Activated CD8-positive, alpha-beta memory T cell treated with anti-CD3 and anti-CD28 coated beads, Interleukin-2, amount 50 U/mL, for 48 hours (primary cell): ENCODE measurements at regions not wholly inside any gene's neighbourhood (a gene's known extent, or its start where the extent isn't known, plus 50 kb on each side); places are given as distances from the start of the nearest gene placed in this dataset.
"Not testable (repeated sequence)": the region's sequence is repeated elsewhere in the genome, so short reads cannot be mapped to it uniquely, and the experiment has no call there.

Experiments used
- DNase-seq: peaks from one replicate; pipeline ENCODE4 v3.0.0-alpha.2; 2020

DNA sequence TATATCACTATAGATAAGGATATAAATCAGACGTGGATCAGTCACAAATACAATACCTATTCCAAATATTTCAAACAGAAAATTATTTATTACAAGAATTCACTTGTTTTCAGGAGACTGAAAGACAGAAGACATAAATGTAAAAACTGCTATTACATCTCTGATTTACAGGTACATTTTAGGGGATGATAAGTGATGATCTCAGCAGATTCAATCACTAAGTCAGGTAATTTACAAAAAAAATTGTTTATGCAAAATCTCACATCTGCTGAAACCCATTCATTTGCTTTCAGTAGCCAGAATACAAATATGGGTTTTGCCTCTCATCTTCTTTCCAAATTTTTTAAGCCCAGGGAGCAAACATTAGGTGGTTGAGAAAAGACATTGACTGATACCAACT lies 1648.4 kb upstream of the RAG2 start:
- DNase-seq: no peak

DNA sequence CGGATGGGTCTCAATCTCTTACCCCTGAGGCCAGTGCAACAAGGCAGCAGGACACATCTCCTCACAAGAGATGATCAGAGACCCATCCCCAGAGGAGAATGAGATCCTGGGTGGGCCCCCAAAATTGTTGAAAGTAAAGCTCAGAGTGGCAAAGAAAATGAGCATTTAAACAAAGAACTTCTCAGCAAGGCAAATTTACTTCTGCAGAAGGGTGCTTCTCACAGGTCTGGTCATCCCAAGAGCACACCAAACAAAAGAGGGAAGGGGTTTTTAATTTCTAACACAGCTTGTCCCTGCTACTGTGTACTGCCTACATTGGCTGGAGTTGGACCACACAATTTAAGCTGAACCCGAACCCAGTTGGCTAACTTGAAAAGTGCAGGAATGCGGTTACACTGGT lies 1628.6 kb upstream of the RAG2 start:
- DNase-seq: no peak

DNA sequence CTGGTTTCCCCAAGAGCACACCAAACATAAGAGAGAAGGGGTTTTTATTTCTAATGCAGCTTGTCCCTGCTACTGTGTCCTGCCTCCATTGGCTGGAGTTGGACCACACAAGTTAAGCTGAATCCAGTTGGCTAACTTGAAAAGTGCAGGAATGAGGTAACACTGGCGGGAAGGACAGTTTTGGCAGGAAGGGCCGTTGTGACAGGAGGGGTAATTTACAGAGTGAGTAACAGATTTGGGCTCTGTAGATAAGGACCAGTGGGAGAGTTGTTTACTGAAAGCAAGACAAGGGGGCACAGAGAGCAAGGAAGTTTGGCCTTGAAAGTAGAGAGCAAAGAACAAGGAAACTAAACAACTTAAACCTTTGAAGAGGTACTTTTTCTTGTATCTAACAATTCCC lies 1623.3 kb upstream of the RAG2 start:
- DNase-seq: no peak

DNA sequence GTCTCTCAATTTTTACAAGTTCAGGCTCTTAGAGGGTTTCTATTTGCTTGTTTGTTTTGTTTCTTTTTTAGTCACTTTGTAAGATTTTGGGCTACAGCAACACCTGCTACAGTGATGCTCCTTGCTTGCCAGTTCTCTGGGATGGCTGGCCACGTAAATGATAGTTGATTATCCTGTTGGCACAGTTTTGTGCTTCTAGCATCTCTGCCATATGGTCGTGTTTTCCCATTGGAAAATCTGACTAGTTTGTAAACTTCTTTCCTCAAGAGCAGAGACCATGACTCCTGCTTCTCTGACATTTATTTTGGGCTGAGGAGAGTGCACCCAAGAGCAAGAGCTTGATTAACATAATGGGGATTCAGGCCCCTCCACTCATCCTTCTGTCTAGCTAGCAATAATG lies 1621.6 kb upstream of the RAG2 start:
- DNase-seq: no peak

DNA sequence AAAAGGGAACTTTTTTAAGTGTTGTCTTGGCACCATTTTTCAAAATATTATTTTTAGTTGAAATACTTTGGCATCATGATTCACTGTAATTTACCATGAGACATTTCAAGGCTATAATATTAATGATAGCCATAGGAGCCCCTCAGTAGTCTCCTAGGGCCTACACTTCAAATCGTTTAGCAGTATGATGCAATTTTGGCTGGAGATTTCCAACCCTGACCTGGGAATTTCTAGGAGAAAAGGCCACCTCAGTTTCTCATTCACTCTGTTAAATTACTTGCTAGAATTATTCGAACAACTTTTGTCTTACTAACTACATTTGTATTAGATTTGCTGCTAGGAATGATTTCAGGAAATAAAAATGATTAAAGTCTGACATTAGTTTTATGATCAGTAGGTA lies 1610.9 kb upstream of the RAG2 start:
- DNase-seq: no peak

DNA sequence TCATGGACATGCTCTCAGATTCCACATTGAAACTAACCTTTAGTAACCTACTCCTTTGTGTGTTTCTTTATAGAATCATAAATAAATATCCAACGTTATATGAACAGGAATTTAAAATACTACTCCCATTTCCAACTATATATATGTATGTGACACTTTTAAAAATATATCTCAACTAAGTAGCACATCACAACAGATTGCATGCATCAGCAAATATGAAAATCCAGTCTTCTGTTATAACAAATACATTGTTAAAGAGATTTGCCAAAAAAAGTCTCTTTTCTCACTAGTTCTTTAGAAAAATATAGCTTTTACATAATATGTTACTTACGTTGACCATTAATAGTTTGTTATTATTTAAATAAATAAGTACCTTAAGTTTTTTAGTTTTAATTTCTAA lies 1608.6 kb upstream of the RAG2 start:
- no peak for DNase-seq

DNA sequence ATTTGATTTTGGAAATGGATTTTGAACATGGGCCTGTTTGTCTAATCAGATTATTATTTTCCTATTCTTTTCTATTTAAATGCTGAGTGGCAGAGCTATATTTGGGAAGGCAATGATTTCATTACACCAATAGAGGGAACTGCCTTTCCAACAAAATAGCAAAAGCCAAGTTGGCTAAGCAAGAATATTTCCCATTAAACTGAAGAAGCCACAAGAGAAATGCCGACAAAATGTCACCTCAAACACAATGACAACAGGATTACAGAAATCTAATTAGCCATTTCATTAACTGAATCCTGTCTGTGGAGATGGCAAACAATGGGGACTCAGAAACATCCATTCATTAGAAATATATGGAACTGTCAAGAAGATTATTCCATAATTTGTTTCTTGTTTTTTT lies 1593.1 kb upstream of the RAG2 start:
- no peak for DNase-seq

DNA sequence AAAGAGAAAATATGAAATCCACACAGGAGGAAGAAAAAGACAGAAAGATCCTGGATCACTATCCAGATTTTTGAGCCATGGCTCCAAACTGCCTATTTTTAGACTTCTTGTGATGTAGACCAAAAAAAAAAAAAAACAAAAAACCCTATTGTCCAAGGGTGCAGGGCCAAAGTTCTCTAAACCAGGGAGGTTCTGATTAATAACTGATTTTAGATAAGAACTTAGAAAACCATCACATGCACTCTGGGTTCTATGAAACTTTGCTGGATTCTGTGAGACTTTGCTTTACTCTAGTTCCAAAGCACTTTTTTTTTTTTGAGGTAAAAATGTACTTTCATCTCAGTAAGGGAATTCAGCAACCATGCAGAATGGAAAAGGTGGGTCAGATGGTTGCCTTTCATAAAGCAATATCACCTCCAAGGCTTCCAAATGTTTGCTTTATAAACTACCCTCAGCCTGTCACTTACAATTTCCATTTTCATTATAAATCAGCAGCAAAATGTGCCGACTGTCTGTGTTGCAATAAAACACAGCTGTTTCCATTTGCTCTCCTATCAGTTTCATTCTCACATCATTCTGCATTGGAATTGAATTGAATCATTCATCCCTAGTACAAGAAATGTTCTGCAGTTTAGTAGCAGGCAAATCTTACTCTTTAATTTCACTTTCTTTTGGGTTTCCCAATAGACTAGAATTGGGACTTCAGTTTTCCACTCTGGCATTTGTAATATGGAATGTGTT lies 1584.3 kb upstream of the RAG2 start:
- DNase-seq: no peak

DNA sequence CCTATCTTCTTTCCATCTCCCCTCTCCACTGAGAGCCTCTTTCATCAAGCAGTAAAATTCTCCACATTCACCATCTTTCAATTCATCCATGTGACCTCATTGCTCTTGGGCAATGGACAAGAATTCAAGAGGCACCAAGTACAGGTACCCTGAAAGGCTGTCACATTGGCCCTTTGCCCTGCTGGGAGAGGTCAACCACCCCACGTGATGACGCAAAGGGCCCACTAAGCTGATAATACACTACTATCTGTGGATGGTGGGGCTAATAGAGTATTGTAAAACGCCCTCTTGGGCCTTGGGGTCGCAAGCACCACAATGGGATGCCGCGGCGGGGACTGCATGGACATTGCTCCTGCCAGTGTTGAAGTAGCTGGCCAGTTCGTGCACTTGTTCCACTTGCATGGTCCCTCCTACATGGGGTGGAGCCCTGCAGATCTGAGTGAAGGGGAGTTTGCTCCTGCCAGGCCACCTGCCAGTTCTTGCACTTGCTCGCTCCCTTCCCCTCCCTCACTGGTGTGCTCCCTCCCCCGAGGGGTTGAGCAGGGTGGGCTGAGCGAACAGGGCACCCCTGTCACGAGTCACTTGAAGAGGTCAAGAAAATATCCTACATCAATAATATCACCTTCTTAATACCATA lies 1578.8 kb upstream of the RAG2 start:
- DNase-seq: no peak

DNA sequence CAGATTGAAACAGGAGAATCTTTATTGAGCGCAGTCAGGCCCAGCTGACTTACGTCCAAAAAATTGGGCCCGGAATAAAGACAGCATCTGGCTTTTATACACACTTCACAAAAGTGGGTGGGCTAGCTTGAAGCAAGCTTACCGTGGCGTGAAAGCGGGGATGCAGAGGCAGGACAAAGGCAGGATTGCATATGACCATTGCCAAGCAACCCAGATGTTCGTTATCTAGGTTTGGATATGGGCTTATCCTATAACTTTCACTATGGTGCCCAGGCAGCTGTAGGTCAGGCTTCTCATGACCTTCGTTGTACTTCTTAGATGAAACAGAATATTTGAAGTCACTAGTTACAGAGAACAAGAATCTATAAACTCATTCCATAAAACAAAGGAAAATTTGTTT lies 1575.6 kb upstream of the RAG2 start:
- no peak for DNase-seq

DNA sequence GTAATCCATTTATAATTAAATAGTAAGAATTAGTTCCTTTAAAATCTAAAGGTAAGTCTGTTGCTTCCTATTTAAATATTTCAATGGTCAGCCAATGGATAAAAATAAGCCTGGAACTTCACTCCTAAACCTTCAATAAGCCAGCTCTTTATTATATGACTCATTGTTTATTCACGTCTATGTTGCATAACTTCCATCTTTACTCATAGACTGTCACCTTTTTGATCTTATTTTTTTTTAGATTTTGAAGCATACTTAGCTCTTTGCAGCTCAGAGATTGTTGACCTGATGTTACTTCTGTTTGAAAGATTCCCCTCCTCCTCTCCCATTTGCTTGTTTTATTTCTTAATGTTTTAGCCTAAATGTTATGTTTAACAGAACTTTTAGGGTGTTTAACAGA lies 1571.2 kb upstream of the RAG2 start:
- DNase-seq: no peak

DNA sequence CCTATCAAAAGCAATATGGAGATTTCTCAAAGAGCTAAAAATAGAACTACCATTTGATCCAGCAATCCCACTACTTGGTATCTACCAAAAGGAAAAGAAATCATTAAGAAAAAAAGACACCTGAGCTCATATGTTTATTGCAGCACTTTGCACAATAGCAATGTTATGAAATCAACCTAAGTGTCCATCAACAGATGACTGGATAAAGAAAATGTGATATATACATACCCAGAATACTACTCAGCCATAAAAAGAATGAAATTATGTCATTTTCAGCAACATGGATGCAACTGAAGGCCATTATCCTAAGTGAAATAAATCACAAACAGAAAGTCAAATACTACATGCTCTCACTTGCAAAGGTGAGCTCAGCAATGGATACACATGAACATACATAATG lies 1565.5 kb upstream of the RAG2 start:
- DNase-seq: no peak

DNA sequence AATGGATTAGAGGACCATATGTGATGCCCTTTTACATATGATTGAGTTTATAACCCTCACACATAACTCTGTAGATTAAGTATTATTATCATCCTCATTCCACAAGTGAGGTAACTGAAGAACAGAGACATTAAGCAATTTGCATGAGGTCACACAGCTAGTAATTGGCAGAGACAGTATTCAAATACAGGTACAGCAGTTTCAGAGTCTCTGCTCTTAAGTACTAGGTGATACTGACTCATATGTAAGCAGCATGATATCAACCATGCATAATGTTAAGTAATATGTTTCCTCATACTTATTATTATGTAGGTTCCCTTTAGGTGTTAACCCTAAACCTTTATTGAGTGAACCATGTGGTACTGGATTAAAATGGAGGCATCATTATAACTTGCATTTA lies 1562.4 kb upstream of the RAG2 start:
- DNase-seq: no peak

DNA sequence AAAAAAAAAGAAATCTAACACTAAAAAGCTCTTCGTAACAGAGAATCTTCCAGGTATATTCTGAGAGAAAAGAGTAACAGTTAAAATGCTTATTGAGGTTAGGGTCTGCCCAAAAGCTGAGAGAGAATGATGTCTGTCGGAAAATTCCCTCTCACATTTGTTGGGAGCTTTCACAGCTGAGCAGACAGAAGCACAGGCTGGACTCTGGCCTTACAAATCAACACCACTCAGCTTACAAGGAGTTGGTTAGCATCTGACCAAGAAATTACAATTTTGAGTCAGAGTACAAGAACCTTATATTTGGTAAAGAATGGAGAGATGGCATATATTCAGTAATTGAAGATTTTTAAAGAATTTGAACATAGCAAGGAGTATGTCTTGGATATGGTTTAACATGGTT lies 1561.0 kb upstream of the RAG2 start:
- no peak for DNase-seq

DNA sequence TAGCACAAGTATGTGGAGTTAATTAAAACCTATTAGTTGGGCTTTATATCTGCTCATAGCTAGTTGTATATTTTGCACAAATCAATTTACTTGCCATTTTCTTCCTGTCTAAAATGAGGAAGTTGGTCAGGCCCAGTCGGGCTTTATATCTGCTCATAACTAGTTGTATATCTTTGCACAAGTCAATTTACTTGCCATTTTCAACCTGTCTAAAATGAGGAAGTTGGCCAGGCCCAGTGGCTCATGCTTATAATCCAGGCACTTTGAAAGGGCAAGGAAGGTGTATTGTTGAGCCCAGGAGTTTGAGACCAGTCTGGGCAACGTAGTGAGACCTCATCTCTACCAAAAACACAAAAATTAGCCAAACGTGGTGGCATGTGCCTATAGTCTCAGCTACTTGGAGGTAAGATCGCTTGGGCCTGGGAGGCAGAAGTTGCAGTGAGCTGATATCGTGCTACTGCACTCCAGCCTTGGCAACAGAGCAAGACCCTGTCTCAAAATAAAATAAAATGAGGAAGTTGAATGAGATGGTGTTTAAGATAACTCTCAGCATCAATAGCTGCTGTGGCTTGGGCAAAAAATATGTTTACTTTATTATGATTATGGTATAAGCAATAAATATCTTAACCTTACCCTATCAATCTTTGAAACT lies 1558.6 kb upstream of the RAG2 start:
- no peak for DNase-seq

DNA sequence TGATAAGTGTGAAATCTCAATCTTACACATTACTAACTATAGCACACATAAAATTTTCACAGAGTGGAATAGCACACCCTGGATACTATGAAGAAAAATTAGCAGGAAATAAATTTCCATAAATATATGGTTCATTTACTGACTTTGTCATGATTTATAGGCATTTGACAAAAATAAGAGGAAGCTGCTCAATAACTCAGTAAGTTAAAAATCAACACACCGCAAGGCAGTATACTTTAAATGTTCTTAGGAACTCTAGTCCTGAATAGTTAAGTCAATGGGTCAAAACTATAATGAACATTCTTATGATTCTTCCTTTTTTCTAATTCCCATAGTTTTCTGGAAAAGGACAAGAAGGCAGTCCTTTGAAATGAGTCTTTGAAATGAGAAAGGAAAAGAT lies 1557.8 kb upstream of the RAG2 start:
- DNase-seq: no peak

DNA sequence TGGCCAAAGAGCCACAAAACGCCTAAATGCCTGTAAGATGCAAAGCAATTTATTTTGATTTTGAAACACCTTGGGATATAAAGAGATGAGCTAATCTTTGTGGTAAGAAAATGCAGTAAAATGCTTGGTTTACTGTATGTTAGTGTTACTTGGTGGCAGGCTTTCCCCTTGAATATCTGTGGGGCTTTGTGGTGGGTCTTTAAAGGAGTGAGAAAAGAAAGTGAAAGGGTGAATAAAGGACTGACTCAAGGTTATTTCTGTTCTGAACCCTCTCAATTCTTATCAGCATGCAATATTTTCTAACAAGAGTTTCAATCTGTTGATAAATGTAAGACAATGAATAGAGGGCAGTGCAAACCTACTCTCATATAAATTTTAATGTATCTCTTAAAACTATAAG lies 1555.9 kb upstream of the RAG2 start:
- DNase-seq: no peak

DNA sequence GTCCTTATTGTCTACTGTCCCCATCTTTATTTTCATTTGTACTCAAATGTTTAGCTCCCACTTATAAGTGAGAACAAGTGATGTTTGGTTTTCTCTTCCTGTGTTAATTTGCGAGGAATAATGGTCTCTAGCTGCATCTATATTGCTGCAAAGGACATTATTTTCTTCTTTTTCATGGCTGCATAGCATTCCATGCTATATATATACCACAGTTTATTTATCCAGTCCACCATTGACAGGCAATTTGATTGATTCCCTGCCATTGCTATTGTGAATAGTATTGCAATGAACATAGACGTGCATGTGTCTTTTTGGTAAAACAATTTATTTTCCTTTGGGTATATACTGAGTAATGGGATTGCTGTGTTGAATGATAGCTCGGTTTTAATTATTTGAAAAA lies 1545.8 kb upstream of the RAG2 start:
- no peak for DNase-seq

DNA sequence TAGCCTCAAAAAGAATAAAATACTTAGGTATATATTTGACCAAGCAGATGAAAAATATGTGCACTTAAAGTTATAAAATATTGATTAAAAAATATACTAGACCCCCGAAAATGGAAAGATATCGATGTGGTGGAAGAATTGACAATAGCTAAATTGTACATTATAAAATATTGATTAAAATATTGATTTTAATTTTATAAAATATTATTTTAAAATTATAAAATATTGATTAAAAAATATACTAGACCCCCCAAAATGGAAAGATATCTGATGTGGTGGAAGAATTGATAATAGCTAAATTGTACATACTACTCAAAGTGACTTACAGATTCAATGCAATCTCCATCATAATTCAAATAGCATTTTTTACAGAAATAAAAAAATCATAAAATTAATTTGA lies 1540.9 kb upstream of the RAG2 start:
- DNase-seq: no peak

DNA sequence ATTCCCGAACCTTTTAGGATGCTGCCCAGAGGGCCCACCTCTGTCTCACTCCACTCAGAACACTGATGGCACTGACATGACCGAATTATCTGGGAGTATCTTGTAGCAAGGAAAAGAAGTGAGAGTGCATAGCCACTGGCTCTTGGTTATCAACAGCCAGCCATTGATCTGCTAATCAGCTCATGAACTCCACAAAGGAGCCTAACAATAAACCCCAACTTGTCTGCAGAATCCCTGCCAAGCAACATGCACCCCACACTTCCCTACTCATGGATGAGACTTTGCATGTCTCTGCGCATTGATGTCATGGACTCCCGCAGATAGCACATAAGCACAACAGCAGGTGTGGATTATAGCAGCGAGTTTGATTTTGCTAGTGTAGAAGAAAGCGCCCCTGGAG lies 1538.9 kb upstream of the RAG2 start:
- DNase-seq: no peak

DNA sequence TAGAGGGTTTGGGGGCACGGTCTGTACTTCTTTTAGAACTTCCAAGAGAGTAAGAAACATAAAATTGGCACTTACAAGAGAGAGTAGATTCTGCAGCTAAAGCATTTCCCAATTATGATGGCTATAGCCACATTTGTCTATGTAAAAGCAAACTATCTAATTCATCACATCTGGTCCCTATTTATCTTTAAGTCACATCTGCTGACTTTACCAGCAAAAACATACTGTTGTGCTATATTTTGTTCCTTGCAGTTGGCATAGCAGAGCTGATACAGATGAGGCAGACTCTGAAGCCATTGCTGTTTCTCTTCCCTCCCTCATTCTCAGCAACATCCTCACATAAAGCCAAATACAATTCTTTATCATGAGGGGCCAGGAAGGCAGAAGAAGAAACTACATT lies 1533.5 kb upstream of the RAG2 start:
- DNase-seq: no peak

DNA sequence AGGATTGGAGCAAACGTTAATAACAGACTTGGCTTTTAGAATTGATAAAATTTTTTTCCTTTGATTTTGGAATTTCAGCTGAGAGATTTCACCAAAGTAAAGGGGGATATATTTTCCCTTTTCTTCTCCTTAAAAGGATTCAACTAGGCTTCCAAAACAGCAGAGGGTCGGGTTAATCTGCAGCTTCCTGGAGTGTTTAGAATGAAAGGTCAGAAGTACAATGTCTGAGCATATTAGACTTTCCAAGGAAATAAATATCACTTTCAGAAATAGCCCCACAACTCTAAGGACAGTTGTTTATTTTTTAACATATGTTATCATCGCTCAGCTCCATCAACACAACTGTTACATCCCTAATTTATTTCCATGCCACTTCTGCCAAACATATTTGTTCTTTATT lies 1532.9 kb upstream of the RAG2 start:
- DNase-seq: no peak

DNA sequence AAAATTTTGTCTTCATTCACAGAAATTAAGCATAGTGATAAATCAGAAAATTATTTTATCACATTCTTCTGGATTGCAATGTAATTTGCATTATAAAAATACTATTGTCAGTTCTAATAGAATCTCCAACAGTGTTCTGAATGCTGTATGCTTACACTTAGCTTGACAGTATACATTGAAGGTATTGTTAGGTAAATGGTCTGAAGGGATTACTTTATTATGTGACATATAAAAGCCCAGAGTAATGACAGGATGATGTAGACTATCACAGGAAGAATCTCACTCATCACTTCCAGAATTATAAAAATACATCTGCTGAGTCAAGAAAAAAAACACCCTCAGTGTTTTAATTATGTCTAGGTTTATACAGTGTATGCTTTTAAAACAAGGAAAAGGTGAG lies 1532.5 kb upstream of the RAG2 start:
- no peak for DNase-seq

DNA sequence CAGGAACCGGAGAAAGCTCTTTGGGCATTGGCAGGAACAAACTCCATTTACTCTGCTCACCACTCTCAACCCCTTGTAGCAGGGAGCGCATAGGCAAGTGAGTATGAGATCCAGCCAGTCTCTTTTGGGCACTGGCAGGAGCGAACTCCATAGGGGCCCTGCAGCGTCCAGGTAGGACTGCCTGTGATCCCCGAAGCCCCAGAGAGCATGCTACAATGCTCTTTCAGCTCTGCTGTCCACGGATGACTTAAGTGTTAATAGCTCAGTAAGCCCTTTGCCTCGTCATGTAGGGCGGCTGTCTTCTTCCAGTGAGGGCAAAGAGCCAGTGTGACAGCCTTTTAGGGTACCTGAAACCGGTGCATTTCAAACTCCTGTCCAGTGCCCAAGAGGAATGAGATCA lies 1525.6 kb upstream of the RAG2 start:
- no peak for DNase-seq

DNA sequence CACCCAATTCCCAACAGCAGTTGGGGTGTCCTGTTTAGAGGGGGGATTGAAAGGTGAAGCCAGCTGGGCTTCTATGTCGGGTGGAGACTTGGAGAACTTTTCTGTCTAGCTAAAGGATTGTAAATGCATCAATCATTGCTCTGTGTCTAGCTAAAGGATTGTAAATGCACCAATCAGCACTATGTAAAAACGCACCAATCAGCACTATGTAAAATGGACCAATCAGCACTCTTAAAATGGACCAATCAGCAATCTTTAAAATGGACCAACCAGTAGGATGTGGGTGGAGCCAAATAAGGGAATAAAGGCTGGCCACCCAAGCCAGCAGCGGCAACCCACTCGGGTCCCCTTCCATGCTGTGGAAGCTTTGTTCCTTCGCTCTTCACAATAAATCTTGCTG lies 1518.6 kb upstream of the RAG2 start:
- not testable (repeated sequence) for DNase-seq
